ENCODE measurements at regions not wholly inside any gene's neighbourhood (a gene's known extent, or its start where the extent isn't known, plus 50 kb on each side); places are given as distances from the start of the nearest gene placed in this dataset.

GRCh38 chr11:131300439-131300717 lies 70.0 kb upstream of the NTM start:
- H3K4me1 ChIP-seq (ENCODE audit: low read length) = no peaks in the 10 kb centered on the region
- no peak overlapping the region for H3K9ac ChIP-seq (ENCODE audit: low read length)
- H4K20me1 ChIP-seq (ENCODE audit: insufficient read depth, low read length) = no peaks in the 10 kb centered on the region
- no peak overlapping the region for H3K4me3 ChIP-seq (ENCODE audit: low read length)
- TF ChIP-seq CTCF (IDR thresholded peaks at IDR 0.05; ENCODE audit: low read depth, low read length) = no peak
- H3K4me2 ChIP-seq (ENCODE audit: low read length) = no peak overlapping the region
- H2AFZ ChIP-seq (ENCODE audit: low read depth, low read length) = no peak overlapping the region
- no peaks in the 10 kb centered on the region for H3K9me3 ChIP-seq (ENCODE audit: insufficient read depth, low read length)
- H3K36me3 ChIP-seq (replicated peaks; ENCODE audit: low read depth, low read length) = no peaks in the 10 kb centered on the region
- peaks cover 30% of the 10 kb centered on the region for H3K27me3 ChIP-seq (ENCODE audit: low read depth, low read length)
- H3K79me2 ChIP-seq (ENCODE audit: low read length) = no peaks in the 10 kb centered on the region
- no peak overlapping the region for H3K27ac ChIP-seq (ENCODE audit: low read length)

GRCh38 chr11:131301306-131301705 lies 69.1 kb upstream of the NTM start:
- H3K9ac ChIP-seq (ENCODE audit: low read length) = no peak overlapping the region

DNA sequence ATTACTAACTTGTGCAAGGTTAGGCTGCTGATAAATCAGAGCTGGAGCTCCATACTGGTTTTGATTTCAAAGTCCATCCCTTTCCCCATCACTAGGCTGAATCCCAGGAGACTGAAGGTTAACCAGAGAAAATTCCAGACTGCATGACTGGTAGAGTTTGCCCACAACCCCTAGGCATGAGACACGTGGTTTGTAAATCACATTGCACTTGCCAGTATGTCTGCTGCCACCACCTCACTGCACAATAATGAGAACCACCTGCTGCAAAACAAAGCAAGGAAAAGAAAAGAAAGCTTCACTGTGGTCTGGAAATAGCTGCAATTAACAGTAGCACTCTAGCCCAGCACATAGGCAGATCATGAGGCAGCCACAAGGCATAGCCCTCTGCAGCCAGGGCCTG lies 67.6 kb upstream of the NTM start:
- H3K9ac ChIP-seq (ENCODE audit: low read length) = no peak overlapping the region
- no peaks in the 10 kb centered on the region for H4K20me1 ChIP-seq (ENCODE audit: insufficient read depth, low read length)

More at GRCh38 chr11:131301306-131301705, 69.1 kb upstream of the NTM start:
- peaks cover 23% of the 10 kb centered on the region for H3K27me3 ChIP-seq (ENCODE audit: low read depth, low read length)
- no peak overlapping the region for H3K27ac ChIP-seq (ENCODE audit: low read length)
- no peaks in the 10 kb centered on the region for H3K79me2 ChIP-seq (ENCODE audit: low read length)
- no peaks in the 10 kb centered on the region for H4K20me1 ChIP-seq (ENCODE audit: insufficient read depth, low read length)
- H3K4me3 ChIP-seq (ENCODE audit: low read length) = no peak overlapping the region
- no peaks in the 10 kb centered on the region for H3K9me3 ChIP-seq (ENCODE audit: insufficient read depth, low read length)
- H3K4me2 ChIP-seq (ENCODE audit: low read length) = no peak overlapping the region
- no peaks in the 10 kb centered on the region for H3K36me3 ChIP-seq (replicated peaks; ENCODE audit: low read depth, low read length)
- TF ChIP-seq CTCF (IDR thresholded peaks at IDR 0.05; ENCODE audit: low read depth, low read length) (no peak), EZH2phosphoT487 (IDR thresholded peaks at IDR 0.05; ENCODE audit: low read depth) (no peak)
- no peaks in the 10 kb centered on the region for H3K4me1 ChIP-seq (ENCODE audit: low read length)
- no peak overlapping the region for H2AFZ ChIP-seq (ENCODE audit: low read depth, low read length)

DNA sequence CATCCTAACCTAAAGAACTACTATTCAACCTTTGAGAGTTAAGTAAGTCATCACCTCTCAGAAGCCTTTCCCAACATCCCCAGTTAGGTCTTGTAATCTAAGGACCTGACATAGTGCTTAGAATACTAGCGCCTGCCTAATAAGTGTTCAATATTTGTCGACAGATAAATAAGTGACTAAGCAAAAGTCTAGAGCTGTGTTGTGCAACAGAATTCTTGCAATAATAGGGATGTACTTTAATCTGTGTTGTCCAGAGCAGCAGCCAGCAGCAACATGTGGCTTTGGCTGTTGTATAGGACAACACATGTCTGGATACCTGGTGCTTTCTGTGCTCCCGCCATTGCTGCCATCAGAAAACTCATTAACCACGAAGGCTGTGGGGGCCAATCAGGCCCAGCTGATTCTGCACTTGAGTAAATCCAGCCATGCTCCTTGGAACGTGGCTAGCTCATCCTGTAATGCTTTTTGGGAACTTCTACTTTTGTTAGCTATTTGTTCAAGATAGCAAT lies 66.8 kb upstream of the NTM start:
- Histone ChIP-seq H3K79me2 (ENCODE audit: low read length) (no peaks in the 10 kb centered on the region), H3K4me1 (ENCODE audit: low read length) (no peaks in the 10 kb centered on the region), H3K27me3 (ENCODE audit: low read depth, low read length) (peaks cover 8% of the 10 kb centered on the region; the same call in 1 of the 2 replicates), H3K4me3 (ENCODE audit: low read length) (no peak overlapping the region), H3K9ac (ENCODE audit: low read length) (no peak overlapping the region), H3K27ac (ENCODE audit: low read length) (no peak overlapping the region), H3K9me3 (ENCODE audit: insufficient read depth, low read length) (no peaks in the 10 kb centered on the region), H3K36me3 (replicated peaks; ENCODE audit: low read depth, low read length) (no peaks in the 10 kb centered on the region), H3K4me2 (ENCODE audit: low read length) (no peak overlapping the region), H4K20me1 (ENCODE audit: insufficient read depth, low read length) (no peaks in the 10 kb centered on the region), H2AFZ (ENCODE audit: low read depth, low read length) (no peak overlapping the region)
- TF ChIP-seq CTCF (IDR thresholded peaks at IDR 0.05; ENCODE audit: low read depth, low read length) (no peak), EZH2phosphoT487 (IDR thresholded peaks at IDR 0.05; ENCODE audit: low read depth) (no peak)

More for the DNA sequence above, 67.6 kb upstream of the NTM start:
- Histone ChIP-seq H3K4me3 (ENCODE audit: low read length) (no peak overlapping the region), H3K36me3 (replicated peaks; ENCODE audit: low read depth, low read length) (no peaks in the 10 kb centered on the region), H2AFZ (ENCODE audit: low read depth, low read length) (no peak overlapping the region), H3K9me3 (ENCODE audit: insufficient read depth, low read length) (no peaks in the 10 kb centered on the region), H3K79me2 (ENCODE audit: low read length) (no peaks in the 10 kb centered on the region), H3K27me3 (ENCODE audit: low read depth, low read length) (peaks cover 8% of the 10 kb centered on the region; the same call in 1 of the 2 replicates), H3K27ac (ENCODE audit: low read length) (no peak overlapping the region), H3K4me1 (ENCODE audit: low read length) (no peaks in the 10 kb centered on the region), H3K4me2 (ENCODE audit: low read length) (no peak overlapping the region)
- TF ChIP-seq CTCF (IDR thresholded peaks at IDR 0.05; ENCODE audit: low read depth, low read length) (no peak), EZH2phosphoT487 (IDR thresholded peaks at IDR 0.05; ENCODE audit: low read depth) (no peak)

Data from OCI-LY3 (cell line).